Glomerular visceral epithelial cell (primary cell): ENCODE measurements at regions not wholly inside any gene's neighbourhood (a gene's known extent, or its start where the extent isn't known, plus 50 kb on each side); places are given as distances from the start of the nearest gene placed in this dataset.
"Not testable (repeated sequence)": the region's sequence is repeated elsewhere in the genome, so short reads cannot be mapped to it uniquely, and the experiment has no call there.

Experiments
- DNase-seq: peaks from one replicate; pipeline ENCODE4 v3.0.0-alpha.2; 2016; ENCODE audit errors: extremely low spot score

DNA sequence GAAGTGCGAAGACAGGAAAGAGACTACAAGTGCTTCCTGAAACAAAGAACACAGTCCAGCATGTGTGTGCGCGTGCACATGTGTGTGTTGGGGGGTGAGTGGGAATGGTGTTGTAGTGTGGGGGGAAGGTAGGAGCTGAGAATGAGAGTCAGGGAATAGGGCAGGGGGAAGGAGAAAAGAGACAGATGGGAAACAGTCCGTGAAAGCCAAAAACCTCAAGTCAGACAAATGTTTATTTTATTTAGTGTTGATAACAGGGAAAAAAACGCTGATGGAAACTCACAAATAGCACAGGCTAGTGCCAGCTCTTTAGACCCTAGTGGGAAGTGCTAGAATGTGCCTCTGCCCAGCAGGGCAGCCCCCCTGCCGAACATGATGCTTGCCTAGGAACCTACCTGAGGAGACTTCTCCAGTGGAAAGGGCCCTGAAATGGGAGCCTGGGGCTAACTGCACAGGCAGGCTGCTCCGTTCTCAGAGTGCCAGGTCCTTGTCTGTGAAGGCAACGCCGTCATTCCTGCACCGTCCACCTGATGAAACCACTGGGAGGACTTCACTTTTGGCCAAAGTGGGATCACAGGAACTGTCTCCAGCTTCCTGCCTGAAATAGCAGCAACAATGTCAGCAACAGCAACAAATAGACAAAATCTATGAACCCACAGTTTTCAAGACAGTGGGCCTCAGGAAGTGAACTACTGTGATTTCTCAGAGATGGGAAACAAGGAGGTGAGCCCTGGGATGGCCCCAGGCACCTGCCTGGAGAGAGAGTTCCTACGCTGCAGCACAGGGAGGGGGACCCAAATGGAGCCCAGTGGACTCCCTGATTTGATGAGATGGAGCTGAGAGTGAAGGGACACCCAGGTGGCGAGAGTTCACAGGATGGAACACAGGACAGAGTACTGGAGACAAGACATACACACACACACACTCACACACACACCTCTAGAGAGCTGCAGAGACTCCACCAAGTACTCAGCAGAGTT lies 379.7 kb downstream of the RPS24 start:
- no peak for DNase-seq

DNA sequence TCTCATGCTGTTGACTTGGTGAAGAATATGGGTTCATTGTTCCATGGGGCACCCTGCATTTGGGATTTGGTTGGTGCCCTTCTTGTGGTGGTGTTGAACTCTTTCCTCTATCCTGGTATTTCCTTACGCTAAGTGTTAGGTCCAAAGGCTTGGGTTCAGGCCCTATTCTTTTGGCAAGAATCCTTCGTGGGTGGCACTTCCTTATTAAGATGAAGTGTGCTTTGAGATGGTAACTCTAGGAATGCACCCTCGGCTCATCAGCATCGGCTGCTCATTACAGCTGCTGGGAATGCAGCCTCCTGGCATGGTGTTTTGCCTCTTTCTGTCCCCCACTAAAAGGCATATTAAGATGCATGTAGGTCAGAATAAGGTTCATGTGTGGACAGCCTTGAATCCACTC lies 380.7 kb downstream of the RPS24 start:
- no peak for DNase-seq

DNA sequence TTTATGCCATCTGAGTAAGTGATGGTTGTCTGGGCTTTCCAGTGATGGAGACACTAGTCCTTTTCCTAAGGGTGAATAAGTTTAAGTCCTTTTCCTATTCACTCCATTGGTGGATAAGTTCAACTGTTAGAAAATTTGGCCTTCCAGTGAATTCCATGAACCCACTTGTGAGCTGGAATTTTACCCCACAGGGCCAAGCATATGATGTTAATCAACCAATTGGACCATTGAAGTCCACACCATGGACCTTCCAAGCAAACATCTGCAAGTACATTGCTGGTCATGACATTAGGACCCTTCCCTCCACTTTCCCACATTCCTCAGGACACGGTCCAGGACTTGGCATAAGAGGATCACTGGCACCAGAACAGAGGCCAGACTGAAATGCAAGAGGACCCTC lies 381.4 kb downstream of the RPS24 start:
- DNase-seq, result no peak

DNA sequence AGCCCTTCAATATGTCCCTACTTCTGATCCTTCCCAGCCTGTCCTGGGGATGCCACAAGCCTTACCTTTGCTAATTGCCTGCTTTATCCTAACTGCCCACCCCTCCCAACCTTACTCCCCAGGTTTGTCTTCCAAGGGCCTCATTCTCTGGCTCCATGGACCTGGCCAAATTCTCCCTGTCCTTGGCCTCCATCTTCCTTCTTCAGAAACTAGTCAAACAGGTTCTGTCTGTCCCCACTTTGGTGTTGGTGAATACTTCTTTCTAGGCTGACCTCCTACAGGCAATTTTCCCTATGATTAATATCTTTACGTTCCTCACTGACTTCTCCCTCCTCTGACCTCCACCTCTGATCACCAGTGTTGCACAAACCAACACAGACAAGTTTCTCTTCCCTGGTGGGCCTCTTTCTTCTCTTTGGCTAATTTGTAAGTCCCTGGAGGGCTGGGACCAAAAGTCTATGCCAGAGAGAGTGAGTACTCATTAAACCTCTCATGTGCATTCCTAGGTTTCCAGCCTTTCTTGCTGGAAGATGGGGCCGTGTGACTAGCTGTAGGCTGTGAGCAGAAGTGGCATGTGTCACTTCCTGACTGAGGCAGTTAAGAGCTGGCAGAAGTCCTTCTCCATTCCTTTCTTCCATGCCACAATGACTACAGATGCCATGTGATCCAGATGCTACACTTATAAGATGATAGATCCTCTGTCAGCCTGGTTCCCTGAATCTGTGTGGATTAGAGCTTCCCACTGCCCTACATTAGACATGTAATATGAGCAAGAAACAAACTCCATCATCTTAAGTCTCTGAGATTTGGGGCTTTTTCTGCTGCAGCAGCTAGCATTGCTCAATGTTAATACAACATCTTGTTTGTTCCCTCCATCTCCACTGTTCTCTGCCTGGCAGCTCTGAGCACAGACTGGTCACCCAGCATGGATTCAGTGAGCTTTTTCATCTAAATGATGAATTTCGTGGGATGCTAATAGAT lies 382.7 kb downstream of the RPS24 start:
- no peak for DNase-seq

DNA sequence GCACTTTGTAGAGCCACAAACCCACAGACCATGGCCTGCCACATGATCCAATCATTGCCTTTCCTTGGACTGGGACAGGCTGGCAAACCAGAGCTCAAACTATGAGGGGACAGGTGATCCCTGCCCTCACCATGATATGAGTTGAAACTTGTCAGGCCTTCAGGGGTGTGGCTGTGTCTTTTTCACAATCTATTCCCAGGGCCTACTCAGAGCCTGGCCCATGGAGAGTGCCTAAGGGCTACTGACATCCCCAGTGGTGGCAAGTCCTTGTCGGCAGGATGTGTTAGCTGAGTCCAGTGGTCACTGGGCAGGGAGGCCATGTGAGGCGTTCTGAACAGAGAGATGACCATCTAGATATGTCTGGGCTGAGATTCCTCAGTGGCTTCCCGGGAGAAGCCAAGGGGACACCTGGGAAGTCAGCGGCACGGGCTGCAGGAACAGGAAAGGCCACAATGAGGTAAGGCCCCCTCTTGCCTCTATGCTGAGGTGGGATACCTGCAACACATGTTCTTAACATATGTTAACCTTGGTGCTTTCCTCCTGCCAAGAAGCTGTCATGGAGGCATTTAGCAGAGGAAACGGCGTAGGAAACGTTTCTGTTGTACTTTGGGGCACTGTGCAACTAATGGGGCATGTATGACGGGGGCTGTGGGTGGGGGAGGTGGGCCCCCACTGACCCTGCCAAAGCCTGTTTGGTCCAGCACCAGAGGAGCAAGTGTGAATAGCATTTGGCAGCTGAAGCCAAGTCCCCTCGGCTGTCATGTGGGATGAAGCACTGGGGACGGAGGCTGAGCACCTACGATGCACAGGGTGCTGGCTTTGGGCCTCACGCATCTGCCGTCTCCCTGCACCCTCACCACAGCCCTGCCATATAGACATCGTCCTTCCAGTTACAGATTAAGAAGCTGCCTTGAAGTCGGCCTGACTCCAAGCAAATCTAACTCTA lies 384.0 kb downstream of the RPS24 start:
- DNase-seq, result no peak

DNA sequence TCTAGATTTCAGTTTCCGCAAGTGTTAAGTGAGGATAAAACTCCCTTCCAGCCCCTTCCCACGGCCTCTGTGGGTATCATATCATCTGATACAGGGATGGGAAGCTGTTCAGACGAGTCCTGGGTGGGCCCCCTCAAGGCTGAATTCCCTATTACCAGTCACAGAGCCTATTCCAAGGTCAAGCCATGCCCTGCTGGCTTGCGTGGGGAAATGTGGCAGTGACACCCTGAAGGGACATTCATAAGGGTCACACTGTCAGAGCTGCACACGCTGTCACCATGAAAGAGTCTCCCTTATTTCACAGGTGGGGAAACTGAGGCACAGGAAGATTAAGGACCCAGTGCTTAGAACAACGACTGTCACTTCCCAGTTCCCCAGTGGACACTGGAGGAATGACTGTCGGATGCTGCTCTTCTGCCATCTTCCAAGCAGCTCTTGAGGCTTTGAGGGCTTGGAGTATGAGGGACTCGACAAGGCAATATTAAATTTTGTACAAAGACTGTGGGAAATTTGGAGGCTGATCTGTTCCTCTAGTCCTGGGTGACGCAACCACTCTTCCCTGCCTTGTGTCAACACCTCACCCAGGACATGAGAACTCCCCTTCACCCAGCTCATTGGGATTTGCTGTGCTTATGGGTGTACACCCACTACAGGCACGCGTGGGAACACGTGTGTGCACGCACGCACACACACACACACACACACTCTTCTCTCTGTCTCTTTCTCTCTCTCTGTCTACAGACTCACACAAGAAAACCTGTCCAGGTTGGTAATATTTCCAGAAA lies 386.0 kb downstream of the RPS24 start:
- no peak for DNase-seq

DNA sequence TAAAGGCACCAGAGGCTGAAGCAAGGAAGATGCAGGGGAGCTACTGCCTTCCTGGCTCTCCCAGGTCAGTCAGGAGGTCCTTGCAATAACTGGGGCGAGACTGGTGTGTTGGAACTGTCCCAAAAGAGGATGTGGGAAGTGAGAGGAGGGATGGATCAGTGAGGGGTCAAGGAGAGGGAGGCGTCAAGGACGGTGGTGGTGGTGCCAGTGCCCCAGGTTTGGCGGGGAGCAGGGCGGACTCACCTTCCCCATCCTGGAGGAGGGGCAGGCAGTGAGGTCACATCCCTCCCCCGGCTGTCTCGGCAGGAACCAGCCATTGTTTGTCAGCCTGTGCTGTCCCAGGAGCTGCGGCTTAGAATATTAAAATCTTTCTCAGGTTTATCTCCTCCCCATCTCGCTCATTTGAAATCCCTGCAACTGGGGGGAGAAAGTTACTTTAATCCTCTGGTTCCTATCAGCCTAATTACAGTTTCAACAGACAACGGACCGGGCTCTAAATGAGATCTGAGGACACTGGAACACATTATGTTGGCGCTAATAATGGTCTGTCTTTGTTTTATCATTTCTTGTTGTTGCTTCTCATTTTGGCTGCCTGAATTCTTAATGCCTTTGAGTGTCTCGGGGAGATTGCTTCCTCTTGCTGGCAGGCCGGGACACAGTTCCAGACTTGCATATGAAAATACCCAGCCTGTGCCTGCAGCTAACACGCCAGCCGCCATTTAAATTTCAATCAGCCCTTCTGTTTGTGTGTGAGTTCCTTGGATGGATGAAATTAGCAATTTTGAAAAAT lies 387.5 kb downstream of the RPS24 start:
- no peak for DNase-seq

DNA sequence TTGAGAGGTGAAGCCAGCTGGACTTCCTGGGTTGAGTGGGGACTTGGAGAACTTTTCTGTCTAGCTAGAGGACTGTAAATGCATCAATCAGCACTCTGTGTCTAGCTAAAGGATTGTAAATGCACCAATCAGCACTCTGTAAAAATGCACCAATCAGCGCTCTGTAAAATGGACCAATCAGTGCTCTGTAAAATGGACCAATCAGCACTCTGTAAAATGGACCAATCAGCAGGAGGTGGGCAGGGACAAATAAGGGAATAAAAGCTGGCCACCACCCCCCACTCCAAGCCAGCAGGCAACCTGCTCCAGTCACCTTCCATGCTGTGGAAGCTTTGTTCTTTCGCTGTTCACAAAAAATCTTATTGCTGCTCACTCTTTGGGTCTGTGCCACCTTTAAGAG lies 390.4 kb downstream of the RPS24 start:
- DNase-seq, result not testable (repeated sequence)

DNA sequence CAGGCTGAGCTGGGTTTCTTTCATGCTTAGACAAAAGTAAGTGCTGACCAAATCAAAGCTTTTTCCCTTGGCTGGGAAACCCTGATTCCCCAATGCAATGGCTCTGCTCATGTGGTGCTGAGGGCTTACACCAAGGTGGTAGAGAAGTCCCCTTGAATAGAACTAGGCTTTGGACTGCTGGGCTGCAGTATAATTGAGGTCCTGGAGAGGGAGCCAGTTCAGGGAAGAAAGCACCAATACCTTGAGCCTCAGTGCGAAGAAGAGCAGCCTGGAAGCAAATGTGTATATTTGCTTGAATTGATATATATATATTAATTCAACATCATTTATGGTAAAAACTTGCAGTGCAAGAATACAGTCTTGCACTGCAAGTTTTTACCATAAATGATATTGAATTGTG lies 391.1 kb downstream of the RPS24 start:
- no peak for DNase-seq

DNA sequence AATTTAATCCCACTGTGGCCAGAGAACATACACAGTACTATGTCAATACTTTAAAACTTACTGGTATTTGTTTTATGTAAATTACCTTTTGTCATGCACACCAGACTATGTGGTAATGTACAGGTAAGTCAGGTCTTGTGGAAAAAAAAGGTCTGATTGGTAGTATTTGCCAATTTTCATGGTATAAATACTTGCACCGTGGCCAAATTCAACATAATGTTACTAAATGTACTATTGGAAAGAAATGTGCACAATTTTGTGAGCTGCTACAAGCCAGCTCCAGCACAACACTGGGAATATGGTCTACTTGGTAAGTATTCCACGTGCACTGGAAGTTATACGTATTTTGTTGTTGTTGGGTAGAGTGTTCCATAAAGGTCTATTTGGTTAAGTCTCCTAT lies 392.5 kb downstream of the RPS24 start:
- no peak for DNase-seq

DNA sequence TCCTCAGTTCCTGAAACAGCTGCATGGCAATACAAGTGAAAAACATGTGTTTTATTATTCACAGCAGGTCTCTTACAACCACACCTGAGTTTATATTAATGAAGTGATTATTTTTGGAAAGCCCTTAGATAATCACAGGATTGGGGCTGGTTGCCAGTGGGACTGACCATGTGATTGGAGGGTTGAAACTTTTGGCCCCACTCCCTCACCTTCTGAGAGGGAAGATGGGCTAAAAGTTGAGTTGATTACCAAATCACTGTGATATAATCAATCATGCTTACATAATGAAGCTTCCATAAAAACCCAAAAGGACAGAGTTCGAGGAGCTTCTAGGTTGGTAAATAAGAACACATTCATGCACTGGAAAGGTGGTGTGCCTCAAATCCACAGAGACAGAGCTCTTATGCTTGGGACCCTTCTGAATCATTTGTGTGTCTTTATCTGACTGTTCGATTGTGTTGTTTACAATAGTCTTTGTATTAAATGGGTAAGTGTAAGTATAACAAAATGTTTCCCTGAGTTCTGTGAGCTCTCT lies 393.9 kb downstream of the RPS24 start:
- DNase-seq, result no peak

DNA sequence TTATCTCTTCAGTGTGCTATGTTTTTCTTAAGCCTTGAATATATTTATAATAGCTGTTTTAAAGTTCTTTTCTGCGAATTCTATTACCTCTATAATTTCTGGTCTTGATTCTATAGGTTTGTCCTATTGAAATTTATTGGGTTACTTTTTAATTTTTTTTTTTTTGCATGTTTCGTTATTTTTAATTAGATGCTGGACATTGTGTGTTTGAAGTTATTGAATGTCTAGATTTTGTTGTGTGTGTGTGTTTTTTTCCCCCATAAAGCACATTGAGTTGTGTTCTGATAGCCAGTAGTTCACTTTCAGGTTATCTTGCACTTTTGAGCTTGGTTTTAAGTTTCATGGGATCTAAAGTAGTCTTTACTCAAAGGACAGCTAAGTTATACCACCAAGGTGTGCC lies 394.9 kb downstream of the RPS24 start:
- no peak for DNase-seq

DNA sequence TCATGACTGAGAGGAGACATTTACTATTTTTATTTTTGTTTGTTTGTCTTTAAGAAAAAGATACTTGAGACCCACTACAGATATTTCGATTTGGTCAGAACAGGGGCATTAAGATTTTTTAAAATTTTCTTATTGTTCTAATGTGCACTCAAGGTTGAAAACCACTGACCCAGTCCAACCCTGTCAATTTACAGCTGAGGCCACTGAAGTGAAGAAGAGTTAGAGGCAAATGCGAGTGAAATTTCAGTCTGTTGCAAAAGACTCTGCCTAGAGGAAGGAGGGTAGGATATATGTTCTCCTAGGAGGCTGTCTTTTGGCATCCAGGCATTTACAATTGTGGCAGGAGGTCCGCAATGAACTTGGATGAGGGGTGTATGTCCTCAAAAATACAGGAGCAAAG lies 396.3 kb downstream of the RPS24 start:
- DNase-seq, result no peak

DNA sequence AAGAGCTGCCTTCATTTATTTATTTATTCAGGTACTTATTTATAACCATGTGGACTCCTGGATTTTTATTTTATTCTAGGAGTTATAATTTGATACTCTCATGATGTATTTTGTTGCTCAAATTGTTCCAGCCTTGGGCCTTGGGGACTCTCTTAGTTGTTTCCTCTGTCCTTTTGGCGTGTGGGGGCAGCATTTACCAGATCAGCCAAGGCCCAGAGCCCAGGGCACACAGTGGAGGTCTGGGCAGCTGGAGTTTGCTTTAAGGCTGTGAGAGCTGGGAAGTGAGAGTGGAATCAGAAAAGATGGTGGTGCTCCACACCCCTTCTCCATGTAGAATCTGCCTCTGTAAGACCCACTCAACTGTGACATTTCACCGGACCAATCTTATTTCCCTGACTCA lies 398.9 kb downstream of the RPS24 start:
- peak; percentile 11 for DNase-seq

DNA sequence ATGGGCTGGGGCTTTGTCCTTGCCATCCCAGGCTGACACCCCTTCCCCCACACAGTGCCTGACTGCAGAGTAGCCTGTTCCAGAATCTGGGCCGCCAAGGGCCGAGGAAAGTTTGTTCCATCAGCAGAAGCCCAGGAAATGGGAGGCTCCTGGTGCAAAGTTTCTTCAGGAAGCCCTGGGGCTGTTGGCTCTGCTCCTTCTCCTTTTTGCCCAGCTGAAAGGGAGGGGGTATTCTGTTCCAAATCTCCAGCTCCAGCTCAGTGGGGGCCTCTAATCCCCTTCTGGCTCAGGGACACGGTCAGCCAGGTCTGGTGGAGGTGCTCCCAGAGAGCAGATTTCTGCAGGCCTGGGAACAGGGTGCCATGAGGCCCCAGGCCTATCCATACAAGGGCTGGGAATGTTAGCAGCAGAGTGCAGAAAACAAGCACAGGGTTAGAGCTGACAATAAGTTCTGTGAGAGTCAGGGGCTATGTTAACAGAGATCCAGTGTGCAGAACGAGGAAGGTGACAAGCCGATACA lies 399.5 kb downstream of the RPS24 start:
- DNase-seq, result no peak

DNA sequence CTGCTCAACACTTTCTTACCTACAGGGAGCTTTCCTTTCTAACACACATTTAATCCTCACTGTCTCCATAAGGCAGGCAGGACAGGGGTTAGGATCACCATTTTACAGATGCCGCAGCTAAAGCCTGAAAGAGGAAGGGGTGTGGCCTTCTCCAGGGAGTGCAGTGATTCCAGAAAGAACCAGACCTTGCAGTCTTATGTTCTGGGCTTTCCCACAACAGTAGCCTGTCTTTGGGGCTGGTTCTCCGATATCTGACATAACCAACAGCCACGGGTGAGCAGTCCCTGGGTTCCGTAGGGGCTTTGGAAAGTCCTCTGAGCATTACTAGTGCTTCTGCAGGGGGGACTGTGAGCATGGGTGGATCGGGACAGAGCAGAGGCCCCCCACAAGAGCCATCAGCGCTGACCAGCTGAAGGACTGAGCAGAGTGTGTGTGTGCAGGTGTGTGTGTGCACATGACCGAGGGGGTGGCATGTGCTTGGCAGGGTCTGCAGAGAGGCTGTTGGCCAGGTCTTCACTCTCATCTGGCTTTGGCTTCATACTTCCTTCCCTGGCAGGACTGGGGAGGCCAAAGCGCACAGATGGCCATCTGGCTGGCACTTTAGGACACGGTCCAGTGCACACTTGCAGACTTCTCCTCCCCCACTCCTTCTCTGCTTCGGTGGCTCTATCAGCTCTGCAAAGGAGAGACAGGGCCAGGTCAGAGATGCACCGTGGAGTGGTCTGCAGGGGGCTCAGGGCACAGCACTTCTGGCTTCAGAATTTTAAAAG lies 400.3 kb downstream of the RPS24 start:
- DNase-seq, result peak; percentile 27

DNA sequence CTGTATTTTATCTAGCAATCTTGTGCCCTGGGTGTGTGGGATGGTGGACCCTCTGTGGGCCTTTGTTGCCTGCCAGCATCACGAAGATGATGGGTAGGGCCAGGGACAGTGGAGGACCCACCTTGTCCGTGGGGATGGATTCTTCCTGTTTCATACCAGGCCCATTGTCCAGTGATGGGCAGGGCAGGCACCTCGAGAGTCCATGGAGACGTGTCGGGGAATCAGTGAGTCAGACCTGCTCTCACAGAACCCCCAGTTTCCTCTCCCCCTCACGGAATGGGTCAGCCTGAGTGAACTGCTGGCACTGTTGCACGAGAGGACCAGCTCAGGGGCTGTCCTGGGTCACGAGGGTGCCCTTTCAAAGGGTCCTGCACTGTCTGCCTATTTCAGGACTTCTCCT lies 401.2 kb downstream of the RPS24 start:
- DNase-seq, result no peak

DNA sequence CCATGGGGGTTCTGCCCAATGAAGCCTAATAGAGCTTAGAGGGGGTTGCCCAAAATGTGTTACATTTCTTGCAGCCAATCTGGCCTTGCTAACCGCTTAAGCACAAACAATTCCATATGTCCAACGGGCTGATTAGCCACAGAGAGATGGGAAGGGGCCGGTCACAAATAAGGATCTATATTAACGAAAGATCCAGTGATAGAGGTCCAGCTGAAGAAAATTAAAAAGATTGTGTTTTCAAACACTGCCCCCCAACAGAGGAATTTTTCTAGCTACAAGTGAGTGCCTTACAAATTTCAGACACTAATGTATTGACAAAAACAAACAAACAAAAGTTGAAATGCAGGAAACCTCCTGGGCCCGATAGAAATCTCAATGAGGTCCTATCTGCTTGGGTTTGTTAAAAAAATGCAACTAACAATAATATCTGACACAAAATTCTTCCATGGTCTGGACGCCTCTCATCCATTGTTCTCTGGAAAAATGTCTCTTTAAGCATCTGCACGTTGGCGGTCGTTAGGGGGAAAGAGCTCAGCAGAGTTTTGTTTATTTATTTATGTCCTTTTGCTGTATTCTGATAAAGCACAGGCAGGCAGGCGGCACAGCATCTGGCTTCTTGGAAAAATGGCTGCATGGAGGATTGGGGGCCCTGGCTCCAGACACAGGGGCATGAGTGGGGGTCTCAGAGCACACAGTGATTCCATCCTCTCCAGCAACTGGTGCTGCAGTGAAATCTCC lies 402.0 kb downstream of the RPS24 start:
- DNase-seq, result no peak
